ENCODE measurements at regions not wholly inside any gene's neighbourhood (a gene's known extent, or its start where the extent isn't known, plus 50 kb on each side); places are given as distances from the start of the nearest gene placed in this dataset.

- no peak for TF ChIP-seq POLR2A (IDR thresholded peaks at IDR 0.05)
- TF ChIP-seq, protein P1, sequence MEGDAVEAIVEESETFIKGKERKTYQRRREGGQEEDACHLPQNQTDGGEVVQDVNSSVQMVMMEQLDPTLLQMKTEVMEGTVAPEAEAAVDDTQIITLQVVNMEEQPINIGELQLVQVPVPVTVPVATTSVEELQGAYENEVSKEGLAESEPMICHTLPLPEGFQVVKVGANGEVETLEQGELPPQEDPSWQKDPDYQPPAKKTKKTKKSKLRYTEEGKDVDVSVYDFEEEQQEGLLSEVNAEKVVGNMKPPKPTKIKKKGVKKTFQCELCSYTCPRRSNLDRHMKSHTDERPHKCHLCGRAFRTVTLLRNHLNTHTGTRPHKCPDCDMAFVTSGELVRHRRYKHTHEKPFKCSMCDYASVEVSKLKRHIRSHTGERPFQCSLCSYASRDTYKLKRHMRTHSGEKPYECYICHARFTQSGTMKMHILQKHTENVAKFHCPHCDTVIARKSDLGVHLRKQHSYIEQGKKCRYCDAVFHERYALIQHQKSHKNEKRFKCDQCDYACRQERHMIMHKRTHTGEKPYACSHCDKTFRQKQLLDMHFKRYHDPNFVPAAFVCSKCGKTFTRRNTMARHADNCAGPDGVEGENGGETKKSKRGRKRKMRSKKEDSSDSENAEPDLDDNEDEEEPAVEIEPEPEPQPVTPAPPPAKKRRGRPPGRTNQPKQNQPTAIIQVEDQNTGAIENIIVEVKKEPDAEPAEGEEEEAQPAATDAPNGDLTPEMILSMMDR (IDR thresholded peaks at IDR 0.05): no peak
Measured at GRCh38 chr15:93565201-93565600, 476.2 kb upstream of the RGMA start.
